NCI-H82 treated with DMSO at 0.1 percent for 48 hours (cell line): ENCODE measurements at regions not wholly inside any gene's neighbourhood (a gene's known extent, or its start where the extent isn't known, plus 50 kb on each side); places are given as distances from the start of the nearest gene placed in this dataset.
"Not testable (repeated sequence)": the region's sequence is repeated elsewhere in the genome, so short reads cannot be mapped to it uniquely, and the experiment has no call there.

Experiments
- DNase-seq: peaks from one replicate; lab custom pipeline; 2025; ENCODE audit not compliant: unreplicated experiment; lab: John Stamatoyannopoulos, UW

GRCh38 chr1:112093372-112093694, 103.9 kb upstream of the KCND3 start:
- no peak for DNase-seq

- DNase-seq, result no peak
Measured at GRCh38 chr1:112099979-112100378, 110.5 kb upstream of the KCND3 start.

- DNase-seq, result no peak
Measured at GRCh38 chr1:112105557-112105956, 116.1 kb upstream of the KCND3 start.

DNA sequence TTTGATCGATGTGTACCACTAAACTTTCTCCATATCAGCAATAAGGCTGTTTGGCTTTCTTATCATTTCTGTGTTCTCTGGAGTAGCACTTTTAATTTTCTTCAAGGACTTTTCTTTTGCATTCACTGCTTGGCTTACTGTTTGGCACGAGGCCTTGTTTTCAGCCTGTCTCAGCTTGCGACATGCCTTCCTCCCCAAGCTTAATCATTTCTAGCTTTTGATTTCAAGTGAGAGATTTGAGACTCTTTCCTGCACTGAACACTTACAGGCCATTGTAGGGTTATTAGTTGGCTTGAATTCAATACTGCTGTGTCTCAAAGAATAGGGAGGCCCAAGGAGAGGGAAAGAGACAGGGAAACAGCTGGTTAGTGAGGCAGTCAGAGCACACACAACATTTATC, 120.6 kb upstream of the KCND3 start:
- no peak for DNase-seq

DNA sequence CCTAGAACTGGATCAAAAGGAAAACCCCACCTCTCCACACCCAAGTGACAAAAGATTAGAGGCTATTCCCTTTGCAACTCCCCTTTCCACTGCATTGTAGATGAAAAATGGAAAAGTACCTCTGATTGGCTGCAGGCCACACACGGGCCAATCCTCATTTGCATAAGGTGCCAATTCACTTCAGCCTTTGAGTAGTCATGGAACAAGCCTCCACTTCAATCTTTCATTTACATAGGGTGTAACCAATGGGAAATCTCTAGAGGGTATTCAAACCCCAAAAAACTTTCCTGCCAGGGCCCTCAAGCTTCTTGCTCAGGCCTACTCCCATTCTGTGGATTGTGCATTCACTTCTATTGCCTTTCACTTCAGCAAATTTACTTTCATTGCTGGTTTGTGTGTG, 122.3 kb upstream of the KCND3 start:
- DNase-seq, result no peak

DNA sequence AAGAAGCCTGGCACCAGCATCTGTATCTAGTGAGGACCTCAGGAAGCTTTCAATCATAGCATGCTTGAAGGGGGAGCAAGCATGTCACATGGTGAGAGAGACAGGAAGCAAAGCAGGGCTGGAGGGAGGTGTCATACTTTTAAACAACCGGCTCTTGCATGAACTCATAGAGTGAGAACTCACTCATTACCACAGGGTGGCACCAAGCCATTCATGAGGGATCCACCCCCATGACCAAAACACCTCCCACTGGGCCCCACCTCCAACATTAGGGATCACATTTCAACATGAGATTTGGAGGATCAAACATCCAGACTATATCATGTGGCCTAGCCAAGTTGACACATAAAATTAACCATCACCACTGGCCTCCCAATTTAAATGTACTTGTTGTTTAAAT, 125.1 kb upstream of the KCND3 start:
- DNase-seq, result no peak

GRCh38 chr1:112126598-112126997, 137.1 kb upstream of the KCND3 start:
- no peak for DNase-seq

- not testable (repeated sequence) for DNase-seq
Measured at GRCh38 chr1:112127606-112128005, 138.1 kb upstream of the KCND3 start.

DNA sequence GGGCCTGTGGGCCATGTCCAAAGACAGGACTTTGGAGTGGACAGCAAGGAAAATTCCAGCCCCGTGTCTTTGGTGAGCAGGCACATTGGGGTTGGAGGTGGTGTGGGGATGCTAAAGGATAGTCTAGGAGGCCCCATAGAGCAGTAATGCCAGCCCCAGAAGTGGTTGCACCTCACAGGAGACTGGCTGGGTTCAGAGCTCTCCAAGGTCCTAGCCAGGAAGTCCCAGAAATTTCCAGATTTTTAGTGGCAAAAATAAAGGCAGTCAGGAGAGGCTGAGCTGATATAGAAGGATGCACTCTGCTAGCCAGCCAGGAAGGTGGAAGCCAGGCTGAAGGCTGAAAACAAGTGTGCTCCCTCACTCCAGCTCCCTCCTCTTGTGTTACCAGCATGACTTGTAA, 144.0 kb upstream of the KCND3 start:
- DNase-seq, result no peak

DNA sequence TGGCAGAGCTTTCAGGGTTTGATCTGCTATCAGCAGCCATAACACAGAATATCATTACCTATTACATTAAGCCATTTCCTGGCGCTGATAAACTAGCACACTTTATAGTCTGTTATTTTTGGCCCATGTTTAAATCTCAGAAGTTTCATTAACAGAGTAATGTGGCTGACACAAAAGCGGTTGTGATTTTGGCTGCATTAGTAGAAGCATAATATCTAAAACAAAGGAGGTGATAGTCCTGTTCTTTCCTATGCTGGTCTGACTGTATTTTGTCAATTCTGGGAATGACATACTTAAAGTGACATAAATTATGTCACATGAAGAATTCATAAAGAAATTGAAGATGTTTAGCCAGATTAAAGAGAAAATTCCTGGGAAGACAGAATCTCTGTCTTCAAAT, 151.3 kb upstream of the KCND3 start:
- DNase-seq, result no peak

GRCh38 chr1:112141301-112141700, 151.8 kb upstream of the KCND3 start:
- DNase-seq, result no peak

DNA sequence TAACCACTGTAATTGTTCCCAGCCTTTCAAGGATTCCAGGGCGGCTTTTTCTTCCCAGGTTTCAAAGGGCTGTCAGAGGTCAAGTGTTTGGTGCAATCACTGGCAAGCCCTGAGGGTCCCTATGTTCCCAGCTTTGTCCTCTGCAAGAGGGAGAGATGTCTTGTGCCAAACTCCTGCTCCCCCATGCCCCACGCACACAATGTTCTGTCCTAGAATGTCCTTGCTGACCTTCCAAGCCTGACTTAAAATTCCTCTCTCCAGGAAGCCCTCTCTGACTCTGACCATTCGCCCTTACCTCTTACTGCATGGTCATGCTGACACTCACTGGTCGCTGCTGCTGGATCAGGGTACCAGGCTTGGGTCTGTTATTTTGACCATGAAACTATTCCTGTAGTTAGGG, 152.5 kb upstream of the KCND3 start:
- no peak for DNase-seq

DNA sequence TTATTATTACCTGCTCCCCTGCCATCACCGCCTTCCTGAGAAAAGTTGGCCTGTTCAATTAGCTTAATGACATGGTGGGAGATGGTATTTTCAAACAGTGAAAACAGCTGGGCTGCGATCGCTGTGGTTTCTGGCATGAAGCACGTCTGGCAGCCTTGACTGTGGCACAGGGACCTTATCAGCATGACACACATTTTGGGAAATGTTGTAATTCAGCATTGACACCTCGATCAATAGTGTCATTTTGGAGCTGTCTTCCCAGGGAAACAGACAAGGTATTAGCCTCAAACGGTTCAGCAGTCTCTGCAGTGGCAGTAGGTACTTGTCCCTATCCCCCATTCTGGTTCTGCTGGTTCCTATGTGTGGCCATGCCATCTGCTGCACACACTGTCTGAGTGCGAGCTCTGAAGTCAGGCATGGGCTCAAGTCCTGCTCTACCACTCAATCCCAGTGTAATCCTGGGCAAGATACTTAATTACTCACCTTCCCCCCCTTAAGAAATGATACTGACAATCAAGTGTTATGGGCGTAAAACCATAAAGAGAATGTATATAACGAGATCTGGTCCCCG, 154.5 kb upstream of the KCND3 start:
- DNase-seq, result no peak

DNA sequence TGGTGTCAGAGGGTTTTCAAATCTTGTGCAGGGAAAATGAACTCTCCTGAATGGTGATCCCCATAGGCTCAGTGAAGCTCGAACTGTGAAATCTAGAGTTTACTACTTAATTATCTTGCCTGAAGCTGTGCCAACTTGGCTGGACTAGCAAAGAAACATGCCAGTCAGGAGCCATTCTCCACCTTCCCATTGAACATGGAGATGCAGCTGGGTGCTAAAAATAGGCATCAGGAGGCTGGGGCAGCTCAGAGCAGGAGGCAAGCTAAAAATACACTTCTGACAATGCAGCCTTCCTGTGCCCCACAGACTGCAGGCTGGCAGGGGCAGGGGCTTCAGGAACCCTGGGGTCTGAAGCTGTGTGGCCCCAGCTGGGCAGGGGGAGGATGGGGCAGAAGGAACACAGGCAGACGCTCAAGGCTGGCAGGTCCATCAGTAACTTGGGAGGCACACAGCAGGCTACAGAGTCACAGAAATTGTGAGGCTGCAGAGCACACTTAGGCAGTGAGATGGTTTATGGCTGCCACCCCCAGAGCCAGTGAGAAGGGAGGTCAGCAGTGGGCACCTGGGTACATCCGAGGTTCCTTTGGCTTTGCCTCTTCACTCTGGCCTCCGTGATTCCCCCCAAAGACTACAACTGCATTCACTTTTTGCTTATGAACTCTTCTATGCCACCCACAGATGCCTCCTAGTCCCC, 155.4 kb upstream of the KCND3 start:
- DNase-seq, result no peak

- DNase-seq, result no peak
Measured at GRCh38 chr1:112146201-112146715, 156.8 kb upstream of the KCND3 start.

GRCh38 chr1:112160214-112160613, 170.7 kb upstream of the KCND3 start:
- not testable (repeated sequence) for DNase-seq

GRCh38 chr1:112165375-112165774, 175.9 kb upstream of the KCND3 start:
- no peak for DNase-seq

GRCh38 chr1:112169517-112169916, 180.0 kb upstream of the KCND3 start:
- DNase-seq, result no peak

DNA sequence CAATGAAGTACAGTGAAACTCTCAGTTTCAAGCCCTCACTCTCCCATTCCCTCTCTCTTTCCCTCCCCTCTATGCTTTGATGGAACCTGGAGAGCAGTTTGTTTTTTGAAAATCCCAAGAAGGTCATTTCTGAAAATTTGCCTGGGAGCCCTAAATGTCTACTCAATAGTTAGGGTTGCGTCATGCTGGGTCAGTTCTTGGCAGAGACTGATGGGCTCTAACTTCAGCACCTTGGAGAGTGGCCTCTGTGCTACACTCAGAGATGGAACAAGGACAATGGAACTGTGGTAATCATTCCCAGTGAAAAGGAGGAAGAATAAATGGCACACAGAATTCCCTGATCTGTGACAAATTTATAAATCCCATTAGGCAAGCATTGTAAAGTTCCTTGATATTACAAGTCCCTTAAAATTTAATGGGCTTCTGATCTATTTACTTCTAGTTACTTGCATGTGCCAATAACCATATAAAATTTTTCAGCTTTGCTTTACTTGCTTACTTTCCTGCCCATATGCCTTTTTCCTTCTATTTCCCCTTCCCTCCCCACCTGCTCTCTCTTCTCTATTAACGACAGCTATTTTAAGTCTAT, 182.9 kb upstream of the KCND3 start:
- no peak for DNase-seq

- no peak for DNase-seq
Measured at GRCh38 chr1:112177314-112177713, 187.8 kb upstream of the KCND3 start.

GRCh38 chr1:112188611-112189010, 199.1 kb upstream of the KCND3 start:
- no peak for DNase-seq

GRCh38 chr1:112196008-112196588, 199.9 kb upstream of the CTTNBP2NL start:
- no peak for DNase-seq
